ENCODE measurements at regions not wholly inside any gene's neighbourhood (a gene's known extent, or its start where the extent isn't known, plus 50 kb on each side); places are given as distances from the start of the nearest gene placed in this dataset.

DNA sequence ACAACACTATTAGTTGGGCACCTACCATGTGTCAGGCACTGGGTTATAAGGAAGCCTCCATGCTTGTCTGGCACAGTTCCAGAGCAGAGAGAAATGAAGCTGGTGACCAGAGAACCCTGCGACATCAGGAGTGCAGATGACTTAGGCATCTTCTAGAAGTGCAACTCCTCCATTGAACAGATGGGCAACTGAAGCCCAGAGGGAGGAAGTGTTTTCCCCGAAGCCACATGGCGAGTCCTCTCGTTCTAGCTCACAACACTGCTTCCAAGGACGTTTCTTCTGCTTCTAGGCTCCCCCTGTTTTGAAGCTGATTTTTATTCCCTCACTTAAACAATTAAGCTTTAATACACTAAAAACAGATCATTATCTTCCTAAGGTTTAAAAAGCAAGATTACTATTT lies 109.8 kb upstream of the SYT13 start:
- Histone ChIP-seq H3K36me3 (no peaks in the 10 kb centered on the region), H3K27me3 (peaks cover 0 to 9% (median 2%) of the 10 kb centered on the region in 3 donors), H3K9me3 (no peaks in the 10 kb centered on the region), H3K4me1 (no peaks in the 10 kb centered on the region), H3K27ac (no peak overlapping the region), H3K4me3 (no peak overlapping the region)
- DNase-seq (no peak), ATAC-seq (no peak)
- in situ Hi-C loops (cut with MboI; ENCODE audit: low sequenced_read_pairs in 4 of 4): no loop called here
- intact Hi-C loops (cut with DNase I; ENCODE audit: low total_unique reads): no loop called here
- no peak for TF ChIP-seq POLR2A (IDR thresholded peaks at IDR 0.05)
- TF ChIP-seq, protein P1, sequence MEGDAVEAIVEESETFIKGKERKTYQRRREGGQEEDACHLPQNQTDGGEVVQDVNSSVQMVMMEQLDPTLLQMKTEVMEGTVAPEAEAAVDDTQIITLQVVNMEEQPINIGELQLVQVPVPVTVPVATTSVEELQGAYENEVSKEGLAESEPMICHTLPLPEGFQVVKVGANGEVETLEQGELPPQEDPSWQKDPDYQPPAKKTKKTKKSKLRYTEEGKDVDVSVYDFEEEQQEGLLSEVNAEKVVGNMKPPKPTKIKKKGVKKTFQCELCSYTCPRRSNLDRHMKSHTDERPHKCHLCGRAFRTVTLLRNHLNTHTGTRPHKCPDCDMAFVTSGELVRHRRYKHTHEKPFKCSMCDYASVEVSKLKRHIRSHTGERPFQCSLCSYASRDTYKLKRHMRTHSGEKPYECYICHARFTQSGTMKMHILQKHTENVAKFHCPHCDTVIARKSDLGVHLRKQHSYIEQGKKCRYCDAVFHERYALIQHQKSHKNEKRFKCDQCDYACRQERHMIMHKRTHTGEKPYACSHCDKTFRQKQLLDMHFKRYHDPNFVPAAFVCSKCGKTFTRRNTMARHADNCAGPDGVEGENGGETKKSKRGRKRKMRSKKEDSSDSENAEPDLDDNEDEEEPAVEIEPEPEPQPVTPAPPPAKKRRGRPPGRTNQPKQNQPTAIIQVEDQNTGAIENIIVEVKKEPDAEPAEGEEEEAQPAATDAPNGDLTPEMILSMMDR (IDR thresholded peaks at IDR 0.05 in 4 of 5, conservative IDR thresholded peaks at IDR 0.05 in 1 of 5): no peak

DNA sequence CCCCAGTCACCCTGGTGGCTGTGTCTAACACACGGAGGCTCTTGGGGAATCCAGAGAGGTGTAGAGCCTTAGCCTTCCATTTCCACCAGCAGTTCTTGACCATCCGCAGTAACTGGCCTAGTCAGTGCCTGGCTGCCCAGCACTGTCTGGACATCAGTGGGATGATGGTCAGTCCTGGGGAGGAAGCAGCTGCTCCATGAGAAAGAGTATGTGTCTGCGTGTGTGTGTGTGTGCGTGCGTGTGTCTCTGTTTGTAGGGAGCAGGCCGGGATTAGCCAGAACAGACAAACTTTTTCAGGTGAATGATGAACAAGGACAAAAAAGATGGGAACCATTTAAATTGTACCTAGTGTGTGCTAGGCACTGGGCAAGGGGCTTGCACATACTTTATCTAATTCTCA lies 109.3 kb upstream of the SYT13 start:
- no peak for TF ChIP-seq POLR2A (IDR thresholded peaks at IDR 0.05)
- TF ChIP-seq, protein P1 (IDR thresholded peaks at IDR 0.05 in 4 of 5, conservative IDR thresholded peaks at IDR 0.05 in 1 of 5): no peak
- Histone ChIP-seq H3K27me3 (peaks cover 0 to 4% (median 2%) of the 10 kb centered on the region in 3 donors), H3K4me3 (no peak overlapping the region), H3K4me1 (no peaks in the 10 kb centered on the region), H3K27ac (no peak overlapping the region), H3K9me3 (no peaks in the 10 kb centered on the region), H3K36me3 (no peaks in the 10 kb centered on the region)
- DNase-seq (no peak), ATAC-seq (no peak)
- in situ Hi-C loops (cut with MboI; ENCODE audit: low sequenced_read_pairs in 4 of 4) (no loop called here), intact Hi-C loops (cut with DNase I; ENCODE audit: low total_unique reads) (no loop called here)

DNA sequence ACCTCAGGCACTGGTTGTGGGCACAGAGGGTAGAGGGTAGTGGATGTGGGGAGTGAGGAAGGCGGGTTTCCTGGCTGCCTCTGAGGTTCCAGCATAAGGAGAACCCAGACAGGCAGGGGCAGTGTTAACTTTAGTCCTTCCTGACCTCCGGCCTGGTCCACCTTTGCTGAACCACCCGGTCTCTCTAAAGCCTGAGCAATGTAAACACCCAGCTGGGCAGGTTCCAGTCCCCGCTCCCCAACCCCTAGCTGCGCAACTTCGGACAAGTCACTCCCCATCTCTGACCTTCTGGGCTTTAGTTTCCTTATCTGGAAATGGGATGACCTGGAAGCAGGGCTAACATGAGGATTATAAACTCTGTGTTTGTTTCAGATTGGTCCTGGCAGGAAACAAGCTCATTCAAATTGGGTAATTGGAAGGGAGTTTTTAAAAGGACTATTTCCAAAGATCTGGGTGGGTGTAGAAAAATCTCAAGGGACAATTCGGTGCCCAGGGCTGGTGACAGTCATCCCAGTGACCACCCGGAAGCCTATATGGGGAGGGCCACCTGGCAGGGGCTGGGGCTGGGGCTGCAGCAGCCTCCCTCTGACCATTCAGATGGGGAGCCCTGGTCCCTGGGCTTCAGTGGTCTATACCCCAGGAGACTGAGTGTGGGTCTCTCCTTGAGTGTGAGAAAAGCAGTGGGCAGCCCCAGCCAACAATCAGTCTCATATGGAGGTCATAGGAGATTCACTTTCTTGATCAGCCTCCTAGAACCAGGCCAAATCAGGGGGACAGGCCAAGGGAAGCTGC lies 108.3 kb upstream of the SYT13 start:
- in situ Hi-C loops (cut with MboI; ENCODE audit: low sequenced_read_pairs in 4 of 4): no loop called here
- no peak for DNase-seq
- TF ChIP-seq, protein P1 (IDR thresholded peaks at IDR 0.05 in 4 of 5, conservative IDR thresholded peaks at IDR 0.05 in 1 of 5): no peak
- TF ChIP-seq POLR2A (IDR thresholded peaks at IDR 0.05): no peak

DNA sequence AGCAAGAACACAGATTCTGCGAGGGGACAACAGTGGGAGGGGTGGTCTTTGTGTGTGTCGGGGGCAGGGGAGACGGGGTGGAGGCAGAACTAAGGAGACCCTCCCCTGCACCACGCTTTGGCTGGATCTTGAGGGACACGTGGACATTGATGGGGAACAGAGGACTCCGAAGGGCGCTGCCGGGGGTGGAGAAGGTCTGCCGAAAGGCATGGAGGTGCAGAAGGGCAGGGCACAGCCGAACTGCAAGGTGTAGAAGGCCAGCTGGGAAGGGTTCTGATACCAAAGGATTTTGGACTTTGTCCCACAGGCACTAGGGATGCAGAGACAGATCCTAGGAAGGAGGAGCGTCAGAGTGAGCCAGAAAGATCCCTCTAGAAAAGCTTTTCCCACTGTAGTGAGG lies 107.7 kb upstream of the SYT13 start:
- Histone ChIP-seq H3K36me3 (no peaks in the 10 kb centered on the region), H3K4me3 (no peak overlapping the region), H3K4me1 (no peaks in the 10 kb centered on the region), H3K27me3 (peaks cover 0 to 2% (median 0%) of the 10 kb centered on the region in 3 donors), H3K27ac (no peak overlapping the region), H3K9me3 (no peaks in the 10 kb centered on the region)
- DNase-seq (no peak), ATAC-seq (no peak)
- in situ Hi-C loops (cut with MboI; ENCODE audit: low sequenced_read_pairs in 4 of 4) (no loop called here), intact Hi-C loops (cut with DNase I; ENCODE audit: low total_unique reads) (no loop called here)
- TF ChIP-seq, protein P1 (IDR thresholded peaks at IDR 0.05 in 4 of 5, conservative IDR thresholded peaks at IDR 0.05 in 1 of 5): no peak
- no peak for TF ChIP-seq POLR2A (IDR thresholded peaks at IDR 0.05)

More for the DNA sequence above, 108.3 kb upstream of the SYT13 start:
- H3K4me1 ChIP-seq: no peaks in the 10 kb centered on the region
- intact Hi-C loops (cut with DNase I; ENCODE audit: low total_unique reads): no loop called here
- H3K27ac ChIP-seq: no peak overlapping the region
- peaks cover 0 to 2% (median 0%) of the 10 kb centered on the region in 3 donors for H3K27me3 ChIP-seq
- no peak for ATAC-seq
- H3K4me3 ChIP-seq: no peak overlapping the region
- no peaks in the 10 kb centered on the region for H3K36me3 ChIP-seq
- no peaks in the 10 kb centered on the region for H3K9me3 ChIP-seq
